Omental fat pad (tissue), 3 donors: ENCODE measurements at regions not wholly inside any gene's neighbourhood (a gene's known extent, or its start where the extent isn't known, plus 50 kb on each side); places are given as distances from the start of the nearest gene placed in this dataset.

Source experiments
- ATAC-seq: fragments of 150-250 bp; one replicate; pipeline ENCODE4 v1.9.1; 2016; ENCODE audit warnings: mild to moderate bottlenecking, moderate library complexity; ENCODE audit not compliant: low FRiP score
- DNase-seq: peaks from one replicate; pipeline ENCODE4 v3.0.0-alpha.2; 2019; ENCODE audit warnings: low spot score
- TF ChIP-seq, protein P1 (sequence below), 3 donors: fragments of 450-650 bp; IDR thresholded peaks; one replicate each; pipeline ENCODE4 v1.5.1; 2016 to 2017; ENCODE audit warnings: antibody characterized with exemption in 3 of 3, mild to moderate bottlenecking in 3 of 3, moderate library complexity in 2 of 3

GRCh38 chr14:101223127-101223526 lies 319.6 kb upstream of the RTL1 start:
- ATAC-seq (no peak), DNase-seq (no peak)
- TF ChIP-seq, protein P1, sequence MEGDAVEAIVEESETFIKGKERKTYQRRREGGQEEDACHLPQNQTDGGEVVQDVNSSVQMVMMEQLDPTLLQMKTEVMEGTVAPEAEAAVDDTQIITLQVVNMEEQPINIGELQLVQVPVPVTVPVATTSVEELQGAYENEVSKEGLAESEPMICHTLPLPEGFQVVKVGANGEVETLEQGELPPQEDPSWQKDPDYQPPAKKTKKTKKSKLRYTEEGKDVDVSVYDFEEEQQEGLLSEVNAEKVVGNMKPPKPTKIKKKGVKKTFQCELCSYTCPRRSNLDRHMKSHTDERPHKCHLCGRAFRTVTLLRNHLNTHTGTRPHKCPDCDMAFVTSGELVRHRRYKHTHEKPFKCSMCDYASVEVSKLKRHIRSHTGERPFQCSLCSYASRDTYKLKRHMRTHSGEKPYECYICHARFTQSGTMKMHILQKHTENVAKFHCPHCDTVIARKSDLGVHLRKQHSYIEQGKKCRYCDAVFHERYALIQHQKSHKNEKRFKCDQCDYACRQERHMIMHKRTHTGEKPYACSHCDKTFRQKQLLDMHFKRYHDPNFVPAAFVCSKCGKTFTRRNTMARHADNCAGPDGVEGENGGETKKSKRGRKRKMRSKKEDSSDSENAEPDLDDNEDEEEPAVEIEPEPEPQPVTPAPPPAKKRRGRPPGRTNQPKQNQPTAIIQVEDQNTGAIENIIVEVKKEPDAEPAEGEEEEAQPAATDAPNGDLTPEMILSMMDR (IDR thresholded peaks at IDR 0.05), result no peak

- TF ChIP-seq, protein P1 (IDR thresholded peaks at IDR 0.05), result no peak
- ATAC-seq (no peak), DNase-seq (no peak)
Measured at GRCh38 chr14:101223561-101224162, 320.1 kb upstream of the RTL1 start.

DNA sequence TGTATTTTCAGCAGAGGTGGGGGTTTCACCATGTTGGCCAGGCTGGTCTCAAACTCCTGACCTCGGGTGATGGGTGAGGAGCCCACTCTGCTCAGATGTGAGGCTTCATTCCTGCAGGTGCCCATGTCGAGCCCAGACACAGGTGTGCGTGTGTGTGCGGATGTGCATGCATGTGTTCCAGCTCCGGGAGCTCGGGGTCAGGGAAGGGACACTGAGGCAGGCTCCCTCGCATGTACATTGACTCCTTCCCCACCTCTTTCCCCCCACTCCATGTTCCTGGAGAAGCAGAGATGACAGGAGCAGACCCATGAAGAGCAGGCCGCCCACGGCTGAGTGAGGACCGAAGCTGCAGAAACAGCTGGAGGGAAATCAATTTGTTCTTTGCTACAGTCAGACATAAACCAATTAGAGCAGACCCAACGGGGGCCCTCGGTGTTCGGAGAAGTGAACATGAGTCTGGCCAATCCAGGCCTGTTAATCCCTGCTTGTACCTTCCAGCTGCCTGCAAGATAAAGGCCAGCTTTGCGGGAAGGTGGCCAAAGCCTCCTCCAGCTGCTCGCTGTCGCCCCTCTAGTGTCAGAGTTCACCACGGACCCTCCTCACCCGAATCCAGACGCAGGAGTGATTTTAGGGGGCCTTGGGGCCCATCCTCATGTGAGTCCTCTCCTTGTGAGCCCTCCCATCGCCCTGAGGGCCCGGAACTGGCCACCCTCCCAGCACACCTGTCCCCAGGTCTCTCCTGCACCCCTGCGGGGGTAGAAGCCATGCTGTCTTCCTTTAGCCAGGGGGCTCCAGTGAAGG lies 321.0 kb upstream of the RTL1 start:
- DNase-seq, result no peak
- ATAC-seq, result no peak
- TF ChIP-seq, protein P1 (IDR thresholded peaks at IDR 0.05), result no peak

GRCh38 chr14:101225157-101226152 lies 321.9 kb upstream of the RTL1 start:
- TF ChIP-seq, protein P1 (IDR thresholded peaks at IDR 0.05), result no peak
- DNase-seq (no peak), ATAC-seq (no peak)

DNA sequence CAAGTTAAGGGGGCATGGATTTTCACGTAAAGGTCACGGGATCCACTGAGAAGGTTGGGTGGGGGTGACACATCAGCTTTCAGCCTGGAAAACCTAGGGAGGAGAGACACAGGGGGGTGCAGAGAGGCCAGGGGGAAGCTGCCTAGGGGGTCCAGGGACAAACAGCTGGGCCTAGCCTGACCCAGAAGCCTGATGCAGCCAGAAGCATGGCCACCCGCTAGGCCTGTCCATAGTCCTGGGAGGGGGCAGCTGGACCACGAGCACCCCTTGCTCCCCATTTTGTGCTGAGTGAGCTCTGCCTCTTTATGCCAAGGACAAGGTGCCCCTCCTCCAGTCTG lies 322.7 kb upstream of the RTL1 start:
- TF ChIP-seq, protein P1 (IDR thresholded peaks at IDR 0.05), result no peak
- no peak for ATAC-seq
- no peak for DNase-seq

DNA sequence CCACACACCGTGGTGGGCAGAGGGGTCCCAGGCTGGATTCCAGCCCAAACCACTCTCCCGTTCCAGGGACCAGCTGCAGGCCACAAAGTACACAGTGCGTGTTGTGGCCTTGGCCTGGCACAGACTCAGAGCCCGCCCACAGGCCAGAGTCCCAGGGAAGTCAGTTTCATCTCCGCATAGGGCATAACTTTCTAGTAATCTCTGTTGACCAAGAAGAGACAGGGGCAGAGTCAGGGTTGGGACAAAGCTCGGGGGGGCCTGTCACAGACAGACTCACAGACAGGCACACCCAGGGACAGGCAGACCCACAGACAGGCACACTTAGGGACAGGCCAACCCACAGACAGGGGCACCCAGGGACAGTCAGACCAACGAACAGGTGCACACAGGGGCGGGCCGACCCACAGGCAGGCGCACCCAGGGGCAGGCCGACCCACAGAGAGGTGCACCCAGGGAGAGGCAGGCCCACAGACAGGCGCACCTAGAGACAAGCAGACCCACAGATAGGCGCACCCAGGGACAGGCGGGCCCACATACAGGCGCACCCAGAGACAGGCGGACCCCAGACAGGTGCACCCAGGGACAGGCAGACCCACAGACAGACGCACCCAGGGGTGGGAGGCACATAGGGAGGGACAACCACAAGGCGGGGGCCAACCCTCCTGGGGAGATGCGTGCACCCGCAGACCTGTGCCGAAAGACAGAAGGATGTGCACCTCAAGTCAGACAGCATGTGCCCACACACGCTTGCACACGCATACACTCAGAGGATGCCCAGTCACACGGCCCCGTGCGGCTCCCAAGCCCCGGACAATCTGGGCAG lies 323.3 kb upstream of the RTL1 start:
- ATAC-seq (no peak), DNase-seq (no peak)
- TF ChIP-seq, protein P1 (IDR thresholded peaks at IDR 0.05), result no peak
